ENCODE measurements at regions not wholly inside any gene's neighbourhood (a gene's known extent, or its start where the extent isn't known, plus 50 kb on each side); places are given as distances from the start of the nearest gene placed in this dataset.

GRCh38 chr6:168183613-168183970, 104.6 kb upstream of the FRMD1 start:
- TF ChIP-seq CTCF (IDR thresholded peaks at IDR 0.05) (no peak), POLR2A (IDR thresholded peaks at IDR 0.05) (no peak), EP300 (IDR thresholded peaks at IDR 0.05) (no peak)
- no peak for DNase-seq (ENCODE audit: low spot score in 2 of 2)
- H3K27ac ChIP-seq = no peak overlapping the region
- 86 to 89% methylated on average over 6 of the region's 6 CpGs for WGBS, 2 donors
- no peaks in the 10 kb centered on the region for H3K9me3 ChIP-seq
- H3K27me3 ChIP-seq = no peaks in the 10 kb centered on the region
- H3K36me3 ChIP-seq = no peaks in the 10 kb centered on the region
- H3K4me3 ChIP-seq = no peak overlapping the region
- no peaks in the 10 kb centered on the region for H3K4me1 ChIP-seq

- Histone ChIP-seq H3K4me3 (no peak overlapping the region), H3K4me1 (no peaks in the 10 kb centered on the region), H3K27ac (no peak overlapping the region), H3K27me3 (no peaks in the 10 kb centered on the region), H3K9me3 (no peaks in the 10 kb centered on the region), H3K36me3 (no peaks in the 10 kb centered on the region)
- 77 to 80% methylated on average over 22 of the region's 22 CpGs for WGBS, 2 donors
- DNase-seq (ENCODE audit: low spot score in 2 of 2) = no peak
- TF ChIP-seq CTCF (IDR thresholded peaks at IDR 0.05) (no peak), POLR2A (IDR thresholded peaks at IDR 0.05) (no peak), EP300 (IDR thresholded peaks at IDR 0.05) (no peak)
Measured at GRCh38 chr6:168182908-168183612, 104.0 kb upstream of the FRMD1 start.

- Histone ChIP-seq H3K9me3 (no peaks in the 10 kb centered on the region), H3K4me1 (no peaks in the 10 kb centered on the region), H3K36me3 (no peaks in the 10 kb centered on the region), H3K4me3 (no peak overlapping the region), H3K27ac (no peak overlapping the region), H3K27me3 (no peaks in the 10 kb centered on the region)
- WGBS, 2 donors = 77 to 80% methylated on average over 8 of the region's 8 CpGs
- DNase-seq (ENCODE audit: low spot score in 2 of 2) = no peak
- TF ChIP-seq EP300 (IDR thresholded peaks at IDR 0.05) (no peak), CTCF (IDR thresholded peaks at IDR 0.05) (no peak), POLR2A (IDR thresholded peaks at IDR 0.05) (no peak)
Measured at GRCh38 chr6:168182366-168182765, 103.4 kb upstream of the FRMD1 start.

- Histone ChIP-seq H3K4me1 (no peaks in the 10 kb centered on the region), H3K27me3 (no peaks in the 10 kb centered on the region), H3K27ac (no peak overlapping the region), H3K36me3 (no peaks in the 10 kb centered on the region), H3K9me3 (no peaks in the 10 kb centered on the region), H3K4me3 (no peak overlapping the region)
- no peak for DNase-seq (ENCODE audit: low spot score in 2 of 2)
- no peak for TF ChIP-seq EP300 (IDR thresholded peaks at IDR 0.05)
- TF ChIP-seq POLR2A (IDR thresholded peaks at IDR 0.05) = no peak
- TF ChIP-seq CTCF (IDR thresholded peaks at IDR 0.05) = no peak
- 84 to 91% methylated on average over 11 of the region's 11 CpGs for WGBS, 2 donors
Measured at GRCh38 chr6:168181876-168182275, 102.9 kb upstream of the FRMD1 start.

GRCh38 chr6:168181316-168181715, 102.3 kb upstream of the FRMD1 start:
- no peaks in the 10 kb centered on the region for H3K36me3 ChIP-seq
- H3K4me1 ChIP-seq = no peaks in the 10 kb centered on the region
- TF ChIP-seq EP300 (IDR thresholded peaks at IDR 0.05) (no peak), POLR2A (IDR thresholded peaks at IDR 0.05) (no peak), CTCF (IDR thresholded peaks at IDR 0.05) (no peak)
- 87 to 91% methylated on average over 6 of the region's 6 CpGs for WGBS, 2 donors
- H3K9me3 ChIP-seq = no peaks in the 10 kb centered on the region
- no peak overlapping the region for H3K4me3 ChIP-seq
- H3K27ac ChIP-seq = no peak overlapping the region
- no peak for DNase-seq (ENCODE audit: low spot score in 2 of 2)
- no peaks in the 10 kb centered on the region for H3K27me3 ChIP-seq
